ENCODE measurements at regions not wholly inside any gene's neighbourhood (a gene's known extent, or its start where the extent isn't known, plus 50 kb on each side); places are given as distances from the start of the nearest gene placed in this dataset.

DNA sequence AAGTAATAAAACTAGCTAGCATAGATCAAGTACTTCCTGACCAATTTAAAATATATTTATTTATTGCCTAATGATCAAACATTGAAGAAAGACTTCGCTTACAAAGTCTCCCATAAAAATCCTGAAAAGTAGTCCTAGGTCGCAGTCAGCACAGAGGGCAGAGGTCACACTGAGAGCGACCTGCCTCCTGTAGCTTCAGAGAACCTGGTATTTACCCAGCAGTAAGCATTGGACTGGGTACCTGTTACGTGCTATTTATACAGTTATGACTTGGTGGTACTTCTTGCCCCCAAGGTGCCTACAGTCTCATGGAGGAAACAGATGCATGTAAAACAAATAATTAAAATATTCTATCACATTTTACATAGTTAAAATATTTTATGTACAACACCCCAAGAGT, 274.1 kb upstream of the G2E3 start:
- H3K27ac ChIP-seq = no peak overlapping the region
- no peak for TF ChIP-seq ZFX (IDR thresholded peaks at IDR 0.05; ENCODE audit: borderline replicate concordance)
- TF ChIP-seq, protein P1, sequence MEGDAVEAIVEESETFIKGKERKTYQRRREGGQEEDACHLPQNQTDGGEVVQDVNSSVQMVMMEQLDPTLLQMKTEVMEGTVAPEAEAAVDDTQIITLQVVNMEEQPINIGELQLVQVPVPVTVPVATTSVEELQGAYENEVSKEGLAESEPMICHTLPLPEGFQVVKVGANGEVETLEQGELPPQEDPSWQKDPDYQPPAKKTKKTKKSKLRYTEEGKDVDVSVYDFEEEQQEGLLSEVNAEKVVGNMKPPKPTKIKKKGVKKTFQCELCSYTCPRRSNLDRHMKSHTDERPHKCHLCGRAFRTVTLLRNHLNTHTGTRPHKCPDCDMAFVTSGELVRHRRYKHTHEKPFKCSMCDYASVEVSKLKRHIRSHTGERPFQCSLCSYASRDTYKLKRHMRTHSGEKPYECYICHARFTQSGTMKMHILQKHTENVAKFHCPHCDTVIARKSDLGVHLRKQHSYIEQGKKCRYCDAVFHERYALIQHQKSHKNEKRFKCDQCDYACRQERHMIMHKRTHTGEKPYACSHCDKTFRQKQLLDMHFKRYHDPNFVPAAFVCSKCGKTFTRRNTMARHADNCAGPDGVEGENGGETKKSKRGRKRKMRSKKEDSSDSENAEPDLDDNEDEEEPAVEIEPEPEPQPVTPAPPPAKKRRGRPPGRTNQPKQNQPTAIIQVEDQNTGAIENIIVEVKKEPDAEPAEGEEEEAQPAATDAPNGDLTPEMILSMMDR (IDR thresholded peaks at IDR 0.05) = no peak

DNA sequence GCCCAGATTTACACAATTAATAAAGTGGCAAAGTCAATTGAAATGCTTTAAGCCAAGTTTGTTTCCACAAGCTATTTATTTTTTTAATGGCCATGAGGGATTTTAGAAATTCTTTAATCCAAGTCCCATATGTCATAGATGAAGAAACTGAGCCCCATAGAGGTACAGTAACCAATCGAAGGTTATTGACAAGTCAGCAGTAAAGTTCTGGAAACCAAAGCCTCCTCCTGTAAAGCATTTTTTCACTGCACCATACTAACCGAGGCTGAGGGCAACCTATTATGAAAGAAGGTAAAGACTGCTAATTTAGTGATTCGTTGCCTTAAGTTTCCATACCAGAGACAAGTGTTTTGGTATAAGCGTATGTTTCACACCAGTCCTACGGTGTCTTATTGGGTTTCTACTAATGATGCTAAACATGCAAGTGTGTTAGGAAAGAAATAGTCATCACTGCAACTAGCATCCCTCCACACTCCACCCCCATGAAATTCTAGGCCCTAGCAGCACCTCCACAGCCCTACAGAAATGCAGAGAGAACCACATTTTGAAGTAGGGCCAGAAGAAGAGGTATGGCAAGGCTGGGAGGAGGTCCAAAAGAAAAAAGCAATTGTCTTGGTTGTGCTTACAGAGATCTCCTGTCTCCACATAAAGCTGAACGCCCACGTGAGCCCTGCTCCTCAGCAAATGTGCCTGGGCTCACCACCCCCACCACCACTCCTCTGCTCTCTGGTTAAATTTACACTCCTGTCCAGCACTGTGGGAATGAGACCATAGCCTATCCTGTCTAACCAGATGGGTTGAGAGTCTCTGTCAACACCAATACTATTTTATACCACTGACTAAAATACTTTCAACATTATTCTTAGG, 271.1 kb upstream of the G2E3 start:
- no peak overlapping the region for H3K27ac ChIP-seq
- no peak for TF ChIP-seq ZFX (IDR thresholded peaks at IDR 0.05; ENCODE audit: borderline replicate concordance)
- TF ChIP-seq, protein P1 (IDR thresholded peaks at IDR 0.05) = no peak

DNA sequence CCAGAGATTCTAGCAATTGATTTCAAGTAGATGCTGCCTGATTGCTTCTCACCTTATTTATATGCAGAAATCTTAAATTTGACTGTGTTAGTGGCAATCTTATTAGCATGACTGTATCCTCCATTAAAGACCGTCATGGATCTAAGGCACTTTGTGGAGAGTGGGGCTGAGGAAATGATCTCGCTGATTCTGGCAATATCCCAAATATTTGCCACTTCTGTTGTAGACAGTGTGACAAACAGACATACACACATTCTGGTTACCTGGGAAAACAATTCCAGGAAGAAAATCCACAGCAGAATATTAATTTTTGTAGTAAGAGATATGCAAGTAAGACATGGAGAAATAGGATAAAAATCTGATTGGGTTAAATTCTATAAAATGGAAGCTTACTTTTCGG, 269.0 kb upstream of the G2E3 start:
- no peak overlapping the region for H3K27ac ChIP-seq
- no peak for TF ChIP-seq ZFX (IDR thresholded peaks at IDR 0.05; ENCODE audit: borderline replicate concordance)
- TF ChIP-seq, protein P1 (IDR thresholded peaks at IDR 0.05) = no peak

DNA sequence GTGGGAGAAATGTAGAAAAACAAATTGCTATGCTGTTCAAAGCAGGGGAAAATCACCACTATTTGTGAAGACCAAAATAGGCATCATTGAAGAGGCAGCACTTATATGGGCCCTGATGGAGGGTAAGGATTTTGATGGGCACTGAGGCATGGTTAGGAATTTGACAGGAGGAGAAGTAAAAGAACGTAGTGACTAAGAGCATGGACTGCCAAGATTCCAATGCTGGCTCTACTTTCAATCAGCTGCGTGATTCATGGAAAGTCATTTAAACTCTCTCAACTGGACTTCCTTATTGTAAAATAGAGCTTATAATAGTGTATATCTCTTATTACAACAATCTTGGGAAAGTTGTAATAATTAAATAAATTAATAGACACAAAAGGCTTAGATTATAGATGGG, 267.7 kb upstream of the G2E3 start:
- no peak overlapping the region for H3K27ac ChIP-seq
- no peak for TF ChIP-seq ZFX (IDR thresholded peaks at IDR 0.05; ENCODE audit: borderline replicate concordance)
- TF ChIP-seq, protein P1 (IDR thresholded peaks at IDR 0.05) = no peak

DNA sequence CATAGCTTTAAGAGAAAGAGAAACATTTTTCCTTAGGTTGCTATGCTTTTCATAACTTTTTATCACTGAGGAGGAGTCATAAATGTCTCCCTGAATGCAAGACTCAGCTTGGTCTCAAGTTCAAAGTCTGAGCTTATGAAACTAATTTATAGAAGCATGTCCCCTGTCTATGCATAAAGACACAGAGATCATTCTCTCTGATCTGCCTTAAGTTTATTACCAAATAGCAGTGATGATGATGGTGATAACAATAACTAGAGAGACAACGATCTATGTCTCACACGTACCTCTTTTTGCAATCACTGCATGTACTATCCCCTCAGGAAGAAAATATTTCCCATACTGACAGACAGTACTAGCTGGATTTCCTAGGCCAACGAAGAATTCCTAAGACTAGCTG, 266.4 kb upstream of the G2E3 start:
- H3K27ac ChIP-seq = no peak overlapping the region
- no peak for TF ChIP-seq ZFX (IDR thresholded peaks at IDR 0.05; ENCODE audit: borderline replicate concordance)
- TF ChIP-seq, protein P1 (IDR thresholded peaks at IDR 0.05) = no peak

DNA sequence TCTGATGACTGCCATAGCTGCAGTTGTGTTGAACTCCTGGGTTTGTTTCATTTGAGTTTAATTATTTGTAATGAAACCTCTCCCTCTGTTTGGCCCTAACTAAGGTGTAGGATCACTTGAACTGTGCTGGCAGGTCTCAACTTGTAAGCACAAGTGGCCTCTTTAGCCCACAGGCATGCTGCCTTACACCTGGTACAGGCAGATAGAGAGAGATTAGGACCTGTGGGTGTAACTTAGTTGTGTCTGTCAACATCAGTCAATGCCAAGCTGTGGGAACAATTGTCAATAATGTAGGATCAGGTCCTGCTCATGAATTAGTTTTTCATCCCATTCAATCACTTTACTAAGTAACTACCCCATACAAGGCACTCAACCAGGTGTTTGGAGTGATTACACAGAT, 263.0 kb upstream of the G2E3 start:
- no peak overlapping the region for H3K27ac ChIP-seq
- TF ChIP-seq, protein P1 (IDR thresholded peaks at IDR 0.05) = no peak
- TF ChIP-seq ZFX (IDR thresholded peaks at IDR 0.05; ENCODE audit: borderline replicate concordance) = no peak

DNA sequence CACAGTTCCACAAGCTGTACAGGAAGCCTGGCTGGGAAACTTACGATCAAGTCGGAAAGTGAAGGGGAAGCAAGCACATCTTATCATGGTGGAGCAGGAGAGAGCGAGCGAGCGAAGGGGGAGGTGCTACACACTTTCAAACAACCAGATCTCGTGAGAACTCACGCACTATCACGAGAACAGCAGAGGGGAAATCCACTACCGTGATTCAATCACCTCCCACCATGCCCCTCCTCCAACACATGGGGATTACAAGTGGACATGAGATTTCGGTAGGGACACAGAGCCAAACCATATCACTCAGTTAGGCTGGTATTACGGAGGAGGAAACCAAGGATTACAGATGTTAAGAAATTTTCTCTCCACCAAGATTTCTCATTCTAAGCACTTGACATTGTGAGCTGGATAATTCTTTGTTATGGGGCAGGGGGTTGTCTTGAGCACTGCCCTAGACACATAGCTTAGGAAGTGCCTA, 262.0 kb upstream of the G2E3 start:
- TF ChIP-seq, protein P1 (IDR thresholded peaks at IDR 0.05) = no peak
- no peak for TF ChIP-seq ZFX (IDR thresholded peaks at IDR 0.05; ENCODE audit: borderline replicate concordance)
- H3K27ac ChIP-seq = no peak overlapping the region
